ENCODE measurements at regions not wholly inside any gene's neighbourhood (a gene's known extent, or its start where the extent isn't known, plus 50 kb on each side); places are given as distances from the start of the nearest gene placed in this dataset.

- FAIRE-seq (no peak), DNase-seq (ENCODE audit: insufficient read length, low spot score) (no peak)
Observed at GRCh38 chr5:2128686-2129355, 246.1 kb upstream of the IRX4 start.

- FAIRE-seq: no peak
- no peak for DNase-seq (ENCODE audit: insufficient read length, low spot score)
Observed at GRCh38 chr5:2126512-2126911, 243.8 kb upstream of the IRX4 start.

GRCh38 chr5:2125901-2126265 lies 243.2 kb upstream of the IRX4 start:
- DNase-seq (ENCODE audit: insufficient read length, low spot score) (no peak), FAIRE-seq (no peak)

GRCh38 chr5:2125171-2125900 lies 242.6 kb upstream of the IRX4 start:
- no peak for DNase-seq (ENCODE audit: insufficient read length, low spot score)
- FAIRE-seq: no peak

GRCh38 chr5:2124434-2125170 lies 241.9 kb upstream of the IRX4 start:
- no peak for FAIRE-seq
- DNase-seq (ENCODE audit: insufficient read length, low spot score): no peak

GRCh38 chr5:2123874-2124273 lies 241.1 kb upstream of the IRX4 start:
- FAIRE-seq (no peak), DNase-seq (ENCODE audit: insufficient read length, low spot score) (no peak)

GRCh38 chr5:2120361-2120760 lies 237.6 kb upstream of the IRX4 start:
- FAIRE-seq (no peak), DNase-seq (ENCODE audit: insufficient read length, low spot score) (no peak)

GRCh38 chr5:2119573-2119972 lies 236.8 kb upstream of the IRX4 start:
- FAIRE-seq: no peak
- no peak for DNase-seq (ENCODE audit: insufficient read length, low spot score)

- no peak for DNase-seq (ENCODE audit: insufficient read length, low spot score)
- no peak for FAIRE-seq
Observed at GRCh38 chr5:2113348-2114131, 230.8 kb upstream of the IRX4 start.

- FAIRE-seq (no peak), DNase-seq (ENCODE audit: insufficient read length, low spot score) (no peak)
Observed at GRCh38 chr5:2112173-2113025, 229.7 kb upstream of the IRX4 start.

GRCh38 chr5:2111569-2112105 lies 228.9 kb upstream of the IRX4 start:
- no peak for FAIRE-seq
- DNase-seq (ENCODE audit: insufficient read length, low spot score): no peak

GRCh38 chr5:2110934-2111462 lies 228.3 kb upstream of the IRX4 start:
- DNase-seq (ENCODE audit: insufficient read length, low spot score): no peak
- no peak for FAIRE-seq

- FAIRE-seq (no peak), DNase-seq (ENCODE audit: insufficient read length, low spot score) (no peak)
Observed at GRCh38 chr5:2110137-2110933, 227.6 kb upstream of the IRX4 start.

GRCh38 chr5:2109566-2109965 lies 226.8 kb upstream of the IRX4 start:
- no peak for DNase-seq (ENCODE audit: insufficient read length, low spot score)
- no peak for FAIRE-seq

- FAIRE-seq (no peak), DNase-seq (ENCODE audit: insufficient read length, low spot score) (no peak)
Observed at GRCh38 chr5:2106721-2107120, 224.0 kb upstream of the IRX4 start.

- FAIRE-seq (no peak), DNase-seq (ENCODE audit: insufficient read length, low spot score) (no peak)
Observed at GRCh38 chr5:2105141-2105540, 222.4 kb upstream of the IRX4 start.

- FAIRE-seq: no peak
Observed at GRCh38 chr5:2103940-2104339, 221.2 kb upstream of the IRX4 start.

GRCh38 chr5:2102819-2103776 lies 220.4 kb upstream of the IRX4 start:
- DNase-seq (ENCODE audit: insufficient read length, low spot score) (no peak), FAIRE-seq (no peak)

More at GRCh38 chr5:2103940-2104339, 221.2 kb upstream of the IRX4 start:
- no peak for DNase-seq (ENCODE audit: insufficient read length, low spot score)
